Sigmoid colon (tissue), 4 donors: ENCODE measurements at regions not wholly inside any gene's neighbourhood (a gene's known extent, or its start where the extent isn't known, plus 50 kb on each side); places are given as distances from the start of the nearest gene placed in this dataset.

ENCODE experiments used
- CTCF ChIP-seq, 4 experiments: fragments of 450-650 bp in 3 of 4; fragments of 200-600 bp in 1 of 4; IDR thresholded peaks; one replicate each; pipeline ENCODE4 v1.5.1; 2016 to 2019; ENCODE audit warnings: antibody characterized with exemption in 4 of 4, mild to moderate bottlenecking in 3 of 4, moderate library complexity in 2 of 4
- EP300 ChIP-seq, 4 donors: sonication (generic); formaldehyde crosslinking; IDR thresholded peaks; one replicate each; pipeline ENCODE4 v1.6.1; 2017; ENCODE audit warnings: antibody characterized with exemption in 4 of 4
- POLR2A ChIP-seq, 2 donors: fragments of 450-650 bp; IDR thresholded peaks; one replicate each; pipeline ENCODE4 v1.6.1; 2016; ENCODE audit warnings: antibody characterized with exemption in 2 of 2, mild to moderate bottlenecking in 2 of 2, moderate library complexity in 2 of 2
- POLR2AphosphoS5 ChIP-seq, 4 donors: sonication (generic); formaldehyde crosslinking; IDR thresholded peaks; one replicate each; pipeline ENCODE4 v1.6.1; 2017; ENCODE audit warnings: antibody characterized with exemption in 4 of 4

GRCh38 chr3:96183871-96184270 lies 630.5 kb upstream of the EPHA6 start:
- TF ChIP-seq CTCF (IDR thresholded peaks at IDR 0.05) (no peak), POLR2A (IDR thresholded peaks at IDR 0.05) (no peak), POLR2AphosphoS5 (IDR thresholded peaks at IDR 0.05) (no peak), EP300 (IDR thresholded peaks at IDR 0.05) (no peak)
